DND-41 (cell line): ENCODE measurements at regions not wholly inside any gene's neighbourhood (a gene's known extent, or its start where the extent isn't known, plus 50 kb on each side); places are given as distances from the start of the nearest gene placed in this dataset.

ENCODE experiments used
- ATAC-seq: fragments of 200-7000 bp; cut with Tn5 transposase; 3 replicates; pipeline ENCODE4 v1.9.1; 2021; ENCODE audit warnings: low read depth; ENCODE audit not compliant: insufficient read depth
- DNase-seq: peaks from one replicate; pipeline ENCODE4 v3.0.0-alpha.2; 2020
- H2AFZ ChIP-seq: 2 replicates; pipeline ENCODE4 v1.6.0; 2012; ENCODE audit warnings: low read depth, low read length
- H3K27ac ChIP-seq: 2 replicates; pipeline ENCODE4 v1.5.1; 2012; ENCODE audit warnings: low read length, inconsistent platforms
- H3K27me3 ChIP-seq: fragments of 200-600 bp; sonication (generic); 2 replicates; pipeline ENCODE4 v1.6.0; 2012; ENCODE audit warnings: low read length, mild to moderate bottlenecking, inconsistent platforms; ENCODE audit not compliant: insufficient read depth, poor library complexity
- H3K36me3 ChIP-seq: 2 replicates; pipeline ENCODE4 v1.5.1; 2012; ENCODE audit warnings: low read length, inconsistent platforms; ENCODE audit not compliant: insufficient read depth
- H3K4me1 ChIP-seq: 2 replicates; pipeline ENCODE4 v1.5.1; 2012; ENCODE audit warnings: mild to moderate bottlenecking, low read length; ENCODE audit not compliant: insufficient read depth
- H3K4me2 ChIP-seq: 2 replicates; pipeline ENCODE4 v1.6.0; 2012; ENCODE audit warnings: mild to moderate bottlenecking, moderate library complexity, low read length, inconsistent platforms; ENCODE audit not compliant: insufficient read depth
- H3K4me3 ChIP-seq, 2 experiments: fragments of 200-600 bp in 1 of 2; shearing (Covaris generic) in 1 of 2; 2 replicates each; pipeline ENCODE4 v1.5.1; 2012 to 2016; ENCODE audit warnings: inconsistent platforms in 2 of 2, low read length in 2 of 2, mild to moderate bottlenecking in 2 of 2, low read depth in 1 of 2, moderate library complexity in 1 of 2
- H3K79me2 ChIP-seq: 2 replicates; pipeline ENCODE4 v1.6.0; 2012; ENCODE audit warnings: low read length, inconsistent platforms; ENCODE audit not compliant: insufficient read depth
- H3K9ac ChIP-seq: 2 replicates; pipeline ENCODE4 v1.6.0; 2012; ENCODE audit warnings: low read depth, mild to moderate bottlenecking, inconsistent platforms, low read length, moderate library complexity
- H3K9me3 ChIP-seq: 2 replicates; pipeline ENCODE4 v1.5.1; 2012; ENCODE audit warnings: low read length, moderate library complexity, mild to moderate bottlenecking, inconsistent platforms; ENCODE audit not compliant: insufficient read depth, severe bottlenecking
- H4K20me1 ChIP-seq: 2 replicates; pipeline ENCODE4 v1.6.0; 2012; ENCODE audit warnings: low read length; ENCODE audit not compliant: insufficient read depth
- EZH2 ChIP-seq: IDR thresholded peaks from 3 replicates; pipeline ENCODE4 v1.6.1; 2012; ENCODE audit warnings: borderline replicate concordance, low read depth, mild to moderate bottlenecking, moderate library complexity, low read length, inconsistent platforms; ENCODE audit not compliant: severe bottlenecking
- TF ChIP-seq, protein P1 (sequence below): IDR thresholded peaks from 2 replicates; pipeline ENCODE4 v1.5.1; 2012; ENCODE audit warnings: borderline replicate concordance, low read length, moderate library complexity, mild to moderate bottlenecking; ENCODE audit not compliant: poor library complexity, severe bottlenecking; ENCODE audit errors: extremely low read depth

DNA sequence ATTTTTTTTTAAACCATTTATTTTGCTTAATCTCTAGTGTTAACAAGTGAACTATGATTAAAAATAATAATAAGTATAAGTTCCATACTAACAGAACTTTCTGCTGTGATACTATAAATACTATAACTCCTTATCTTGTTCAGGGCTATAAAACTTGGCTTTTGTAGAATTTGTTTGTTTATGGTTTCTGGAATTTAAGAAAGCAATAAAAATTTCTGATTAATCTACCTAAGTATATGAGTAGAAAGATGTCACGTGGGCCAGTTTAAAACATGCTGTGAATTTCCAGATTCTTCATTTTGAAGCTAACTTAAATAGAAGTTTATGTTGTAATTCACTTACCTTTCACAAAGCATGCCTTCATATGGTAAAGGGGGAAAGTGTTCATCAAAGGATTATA is 1236.3 kb upstream of the ACVR2A start:
- Histone ChIP-seq H3K27me3 (no peaks in the 10 kb centered on the region), H4K20me1 (no peaks in the 10 kb centered on the region), H3K4me1 (no peaks in the 10 kb centered on the region), H3K9me3 (no peaks in the 10 kb centered on the region), H3K4me2 (no peak overlapping the region), H3K79me2 (no peaks in the 10 kb centered on the region), H3K9ac (no peak overlapping the region), H2AFZ (no peak overlapping the region), H3K27ac (no peak overlapping the region), H3K4me3 (no peak overlapping the region), H3K36me3 (no peaks in the 10 kb centered on the region)
- ATAC-seq (no peak), DNase-seq (no peak)
- TF ChIP-seq, protein P1, sequence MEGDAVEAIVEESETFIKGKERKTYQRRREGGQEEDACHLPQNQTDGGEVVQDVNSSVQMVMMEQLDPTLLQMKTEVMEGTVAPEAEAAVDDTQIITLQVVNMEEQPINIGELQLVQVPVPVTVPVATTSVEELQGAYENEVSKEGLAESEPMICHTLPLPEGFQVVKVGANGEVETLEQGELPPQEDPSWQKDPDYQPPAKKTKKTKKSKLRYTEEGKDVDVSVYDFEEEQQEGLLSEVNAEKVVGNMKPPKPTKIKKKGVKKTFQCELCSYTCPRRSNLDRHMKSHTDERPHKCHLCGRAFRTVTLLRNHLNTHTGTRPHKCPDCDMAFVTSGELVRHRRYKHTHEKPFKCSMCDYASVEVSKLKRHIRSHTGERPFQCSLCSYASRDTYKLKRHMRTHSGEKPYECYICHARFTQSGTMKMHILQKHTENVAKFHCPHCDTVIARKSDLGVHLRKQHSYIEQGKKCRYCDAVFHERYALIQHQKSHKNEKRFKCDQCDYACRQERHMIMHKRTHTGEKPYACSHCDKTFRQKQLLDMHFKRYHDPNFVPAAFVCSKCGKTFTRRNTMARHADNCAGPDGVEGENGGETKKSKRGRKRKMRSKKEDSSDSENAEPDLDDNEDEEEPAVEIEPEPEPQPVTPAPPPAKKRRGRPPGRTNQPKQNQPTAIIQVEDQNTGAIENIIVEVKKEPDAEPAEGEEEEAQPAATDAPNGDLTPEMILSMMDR: no peak
- TF ChIP-seq EZH2: no peak

DNA sequence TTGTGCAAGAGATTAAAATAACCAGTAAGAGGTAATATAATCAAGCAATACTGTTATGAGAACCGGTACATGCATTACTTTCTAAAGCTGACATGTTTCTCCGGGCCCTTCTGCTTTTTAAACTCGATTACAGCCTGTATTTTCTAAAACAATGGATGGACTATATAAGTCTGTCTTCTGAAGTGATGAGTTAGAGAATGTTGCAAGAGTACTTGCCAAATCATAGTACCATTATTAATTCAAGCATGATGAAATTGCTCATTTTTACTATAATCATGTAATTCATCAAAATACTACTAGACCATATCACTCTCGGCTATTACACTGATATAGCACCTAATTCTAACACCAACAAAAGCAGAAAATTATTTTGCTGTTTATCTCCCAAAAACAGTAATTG is 1240.3 kb upstream of the ACVR2A start:
- Histone ChIP-seq H3K36me3 (no peaks in the 10 kb centered on the region), H3K27me3 (no peaks in the 10 kb centered on the region), H3K27ac (no peak overlapping the region), H3K4me1 (no peaks in the 10 kb centered on the region), H3K4me3 (no peak overlapping the region), H3K4me2 (no peak overlapping the region), H3K79me2 (no peaks in the 10 kb centered on the region), H4K20me1 (no peaks in the 10 kb centered on the region), H3K9ac (no peak overlapping the region), H2AFZ (no peak overlapping the region), H3K9me3 (no peaks in the 10 kb centered on the region)
- DNase-seq: no peak
- ATAC-seq: no peak
- no peak for TF ChIP-seq EZH2
- TF ChIP-seq, protein P1: no peak

DNA sequence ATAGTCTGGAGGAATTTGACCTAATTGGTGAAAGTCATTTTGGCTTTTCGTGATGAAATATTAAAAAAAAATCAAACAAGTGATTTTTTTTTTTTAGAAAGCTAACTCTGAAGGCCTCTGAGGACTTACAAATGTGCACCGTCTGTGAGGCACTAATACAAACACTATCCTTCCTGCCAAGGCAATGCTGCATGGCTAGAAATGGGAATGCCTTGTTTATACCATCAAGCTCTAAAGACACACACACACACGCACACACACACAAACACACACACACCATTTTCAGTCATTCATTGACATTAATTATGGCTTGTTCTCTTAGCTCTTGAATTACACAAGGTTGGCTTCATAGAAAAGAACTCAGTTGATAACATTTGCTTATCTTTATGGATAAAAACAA is 1242.0 kb upstream of the ACVR2A start:
- H2AFZ ChIP-seq: no peak overlapping the region
- H3K9ac ChIP-seq: no peak overlapping the region
- H3K4me1 ChIP-seq: no peaks in the 10 kb centered on the region
- no peak overlapping the region for H3K4me3 ChIP-seq
- DNase-seq (no peak), ATAC-seq (no peak)
- no peaks in the 10 kb centered on the region for H3K79me2 ChIP-seq
- no peaks in the 10 kb centered on the region for H3K9me3 ChIP-seq
- H4K20me1 ChIP-seq: no peaks in the 10 kb centered on the region
- no peaks in the 10 kb centered on the region for H3K27me3 ChIP-seq
- H3K27ac ChIP-seq: no peak overlapping the region
- H3K36me3 ChIP-seq: no peaks in the 10 kb centered on the region
- TF ChIP-seq, protein P1: no peak
- TF ChIP-seq EZH2: no peak
- H3K4me2 ChIP-seq: no peak overlapping the region

DNA sequence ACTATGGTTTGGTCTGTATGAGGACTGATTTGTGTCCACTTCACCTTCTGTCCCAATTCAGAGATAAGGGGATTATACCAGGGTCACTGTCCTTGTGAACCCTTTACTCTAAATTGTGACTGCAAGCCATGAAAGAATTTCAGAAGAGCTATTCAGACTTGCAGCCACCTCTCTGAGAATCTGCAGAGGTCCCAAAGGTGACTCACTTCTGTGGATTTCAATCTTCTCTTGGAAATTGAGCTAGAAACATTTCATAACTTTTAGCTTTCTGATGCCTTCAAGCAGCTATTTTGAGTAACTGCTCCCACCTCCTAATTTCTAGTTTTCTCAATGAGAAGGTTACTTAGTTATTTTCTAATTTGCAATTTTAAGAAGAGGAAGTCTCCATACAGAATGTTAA is 1242.4 kb upstream of the ACVR2A start:
- Histone ChIP-seq H3K36me3 (no peaks in the 10 kb centered on the region), H3K79me2 (no peaks in the 10 kb centered on the region), H4K20me1 (no peaks in the 10 kb centered on the region), H2AFZ (no peak overlapping the region), H3K9me3 (no peaks in the 10 kb centered on the region), H3K27me3 (no peaks in the 10 kb centered on the region), H3K4me2 (no peak overlapping the region), H3K4me1 (no peaks in the 10 kb centered on the region), H3K9ac (no peak overlapping the region), H3K4me3 (no peak overlapping the region), H3K27ac (no peak overlapping the region)
- no peak for TF ChIP-seq EZH2
- TF ChIP-seq, protein P1: no peak
- DNase-seq (no peak), ATAC-seq (no peak)
